K562 (cell line): ENCODE measurements at regions not wholly inside any gene's neighbourhood (a gene's known extent, or its start where the extent isn't known, plus 50 kb on each side); places are given as distances from the start of the nearest gene placed in this dataset.

Experiments used
- ELF2 ChIP-seq: fragments of 250-450 bp; sonication (Bioruptor Pico); IDR thresholded peaks from 2 replicates; pipeline ENCODE4 v1.5.0; 2021; ENCODE audit warnings: mild to moderate bottlenecking
- FIP1L1 ChIP-seq: fragments of 200-400 bp; formaldehyde crosslinking; IDR thresholded peaks from 2 replicates; pipeline ENCODE4 v1.6.1; 2018; ENCODE audit warnings: mild to moderate bottlenecking, low read depth, low read length; ENCODE audit not compliant: poor library complexity, severe bottlenecking
- HMG20B ChIP-seq: fragments of 250-450 bp; sonication (Bioruptor Pico); IDR thresholded peaks from 2 replicates; pipeline ENCODE4 v1.5.0; 2021; ENCODE audit warnings: mild to moderate bottlenecking
- HNRNPUL1 ChIP-seq: fragments of 200-400 bp; formaldehyde crosslinking; IDR thresholded peaks from 2 replicates; pipeline ENCODE4 v1.6.1; 2017; ENCODE audit warnings: low read length
- KDM5B ChIP-seq: fragments of 200-600 bp; sonication (generic); IDR thresholded peaks from 2 replicates; pipeline ENCODE4 v1.6.1; 2012; ENCODE audit warnings: low read depth, mild to moderate bottlenecking, moderate library complexity, low read length, control low read depth, inconsistent platforms; ENCODE audit not compliant: insufficient replicate concordance
- PBX2 ChIP-seq, 2 experiments: IDR thresholded peaks in 1 of 2; conservative IDR thresholded peaks in 1 of 2; 2 replicates each; pipeline ENCODE4 v1.6.1; 2016; ENCODE audit warnings: low read depth in 2 of 2, mild to moderate bottlenecking in 1 of 2, missing compliant biosample characterization in 1 of 2, missing genetic modification characterization in 1 of 2, moderate library complexity in 1 of 2
- POLR2B ChIP-seq: fragments of 450-650 bp; IDR thresholded peaks from 2 replicates; pipeline ENCODE4 v1.6.1; 2018; ENCODE audit warnings: low read depth; ENCODE audit not compliant: partially characterized antibody
- PURB ChIP-seq: sonication (generic); formaldehyde crosslinking; IDR thresholded peaks from 2 replicates; pipeline ENCODE4 v1.9.0; 2021; ENCODE audit warnings: low read depth, mild to moderate bottlenecking, missing genetic modification reagents
- SMAD2 ChIP-seq: fragments of 150-350 bp; IDR thresholded peaks from 2 replicates; pipeline ENCODE4 v1.6.1; 2014; ENCODE audit warnings: low read depth, mild to moderate bottlenecking, low read length
- TAF1 ChIP-seq: IDR thresholded peaks from 2 replicates; pipeline ENCODE4 v1.6.1; 2011; ENCODE audit warnings: mild to moderate bottlenecking, low read length, moderate library complexity; ENCODE audit not compliant: insufficient read depth, control insufficient read depth, severe bottlenecking; ENCODE audit errors: extremely low read depth
- TFE3 ChIP-seq: fragments of 450-650 bp; formaldehyde crosslinking; IDR thresholded peaks from 2 replicates; pipeline ENCODE4 v1.4.0; 2020; ENCODE audit warnings: mild to moderate bottlenecking, mixed read lengths
- THRAP3 ChIP-seq: fragments of 450-650 bp; IDR thresholded peaks from 2 replicates; pipeline ENCODE4 v1.6.1; 2016; ENCODE audit warnings: mild to moderate bottlenecking, inconsistent platforms, borderline replicate concordance
- TRIM24 ChIP-seq, 2 experiments: fragments of 450-650 bp; IDR thresholded peaks; 2 replicates each; pipeline ENCODE4 v1.6.1; 2016
- U2AF2 ChIP-seq: fragments of 200-400 bp; formaldehyde crosslinking; optimal IDR thresholded peaks from 2 replicates; pipeline ENCODE3; 2017; ENCODE audit warnings: low read depth, mild to moderate bottlenecking, low read length
- ZFX ChIP-seq: sonication (generic); formaldehyde crosslinking; IDR thresholded peaks from 2 replicates; pipeline ENCODE4 v1.8.0; 2022; ENCODE audit warnings: mild to moderate bottlenecking, missing genetic modification reagents, moderate library complexity
- ZNF398 ChIP-seq: fragments of 250-450 bp; sonication (Bioruptor Pico); IDR thresholded peaks from 2 replicates; pipeline ENCODE4 v1.8.0; 2021; ENCODE audit warnings: moderate library complexity, mild to moderate bottlenecking, inconsistent platforms
- ZNF589 ChIP-seq: fragments of 200-800 bp; sonication (Bioruptor generic); IDR thresholded peaks from 2 replicates; pipeline ENCODE4 v1.6.1; 2016; ENCODE audit warnings: low read depth, missing genetic modification characterization, missing compliant biosample characterization
- TF ChIP-seq, protein P1 (sequence below): fragments of 450-650 bp; formaldehyde crosslinking; IDR thresholded peaks from 2 replicates; pipeline ENCODE4 v1.4.0; 2022; ENCODE audit warnings: missing genetic modification characterization
- TF ChIP-seq, protein P2 (sequence below): fragments of 250-450 bp; sonication (Bioruptor Pico); IDR thresholded peaks from 2 replicates; pipeline ENCODE4 v1.4.0; 2020

GRCh38 chr3:72288955-72289691, 504.2 kb upstream of the PROK2 start (continued):
- peak; percentile 40 for TF ChIP-seq TFE3 (CRISPR knock-in tag)
- peak; percentile 70 for TF ChIP-seq ZNF589
- no peak for TF ChIP-seq KDM5B
- no peak for TF ChIP-seq TAF1
- peak; percentile 84 to 92 for TF ChIP-seq TRIM24 (IDR thresholded peaks at IDR 0.05)
- no peak for TF ChIP-seq HNRNPUL1
- TF ChIP-seq HMG20B: no peak
- TF ChIP-seq THRAP3: no peak
- TF ChIP-seq SMAD2: no peak
- no peak; the same call in 1 of the 2 replicates for TF ChIP-seq ELF2 (CRISPR knock-in tag)
- TF ChIP-seq FIP1L1: no peak
- TF ChIP-seq PURB (CRISPR knock-in tag): no peak
- no peak for TF ChIP-seq PBX2 (CRISPR knock-in tag; IDR thresholded peaks at IDR 0.05; ENCODE audit: low read depth)
- TF ChIP-seq PBX2 (tag; conservative IDR thresholded peaks at IDR 0.05; ENCODE audit: low read depth): no peak
- TF ChIP-seq, protein P1, sequence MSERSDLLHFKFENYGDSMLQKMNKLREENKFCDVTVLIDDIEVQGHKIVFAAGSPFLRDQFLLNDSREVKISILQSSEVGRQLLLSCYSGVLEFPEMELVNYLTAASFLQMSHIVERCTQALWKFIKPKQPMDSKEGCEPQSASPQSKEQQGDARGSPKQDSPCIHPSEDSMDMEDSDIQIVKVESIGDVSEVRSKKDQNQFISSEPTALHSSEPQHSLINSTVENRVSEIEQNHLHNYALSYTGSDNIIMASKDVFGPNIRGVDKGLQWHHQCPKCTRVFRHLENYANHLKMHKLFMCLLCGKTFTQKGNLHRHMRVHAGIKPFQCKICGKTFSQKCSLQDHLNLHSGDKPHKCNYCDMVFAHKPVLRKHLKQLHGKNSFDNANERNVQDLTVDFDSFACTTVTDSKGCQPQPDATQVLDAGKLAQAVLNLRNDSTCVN (CRISPR knock-in tag): no peak
- no peak for TF ChIP-seq ZNF398 (CRISPR knock-in tag)
- no peak for TF ChIP-seq U2AF2
- TF ChIP-seq, protein P2, sequence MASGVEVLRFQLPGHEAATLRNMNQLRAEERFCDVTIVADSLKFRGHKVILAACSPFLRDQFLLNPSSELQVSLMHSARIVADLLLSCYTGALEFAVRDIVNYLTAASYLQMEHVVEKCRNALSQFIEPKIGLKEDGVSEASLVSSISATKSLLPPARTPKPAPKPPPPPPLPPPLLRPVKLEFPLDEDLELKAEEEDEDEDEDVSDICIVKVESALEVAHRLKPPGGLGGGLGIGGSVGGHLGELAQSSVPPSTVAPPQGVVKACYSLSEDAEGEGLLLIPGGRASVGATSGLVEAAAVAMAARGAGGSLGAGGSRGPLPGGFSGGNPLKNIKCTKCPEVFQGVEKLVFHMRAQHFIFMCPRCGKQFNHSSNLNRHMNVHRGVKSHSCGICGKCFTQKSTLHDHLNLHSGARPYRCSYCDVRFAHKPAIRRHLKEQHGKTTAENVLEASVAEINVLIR: no peak; the same call in 1 of the 2 replicates
- peak; percentile 44; the same call in 1 of the 2 replicates for TF ChIP-seq ZFX
- TF ChIP-seq POLR2B: peak; percentile 37
